Embryonic facial prominence (tissue), 1 donor: ENCODE measurements at regions not wholly inside any gene's neighbourhood (a gene's known extent, or its start where the extent isn't known, plus 50 kb on each side); places are given as distances from the start of the nearest gene placed in this dataset.
"Not testable (repeated sequence)": the region's sequence is repeated elsewhere in the genome, so short reads cannot be mapped to it uniquely, and the experiment has no call there.

ENCODE experiments used
- DNase-seq: peaks from one replicate; pipeline ENCODE4 v3.0.0-alpha.2; 2016; ENCODE audit errors: extremely low spot score

- no peak for DNase-seq
Measured at GRCh38 chr1:185404291-185404690, 87.2 kb upstream of the IVNS1ABP start.

- no peak for DNase-seq
Measured at GRCh38 chr1:185402930-185403329, 85.9 kb upstream of the IVNS1ABP start.

- DNase-seq, result no peak
Measured at GRCh38 chr1:185401019-185401418, 84.0 kb upstream of the IVNS1ABP start.

GRCh38 chr1:185400052-185400451 is 83.0 kb upstream of the IVNS1ABP start:
- no peak for DNase-seq

- DNase-seq, result no peak
Measured at GRCh38 chr1:185398599-185398998, 81.6 kb upstream of the IVNS1ABP start.

GRCh38 chr1:185398022-185398421 is 81.0 kb upstream of the IVNS1ABP start:
- DNase-seq, result no peak

GRCh38 chr1:185397183-185397582 is 80.1 kb upstream of the IVNS1ABP start:
- no peak for DNase-seq

GRCh38 chr1:185396126-185396525 is 79.1 kb upstream of the IVNS1ABP start:
- no peak for DNase-seq

- DNase-seq, result no peak
Measured at GRCh38 chr1:185393815-185394214, 76.8 kb upstream of the IVNS1ABP start.

GRCh38 chr1:185393205-185393604 is 76.2 kb upstream of the IVNS1ABP start:
- no peak for DNase-seq

GRCh38 chr1:185388815-185389214 is 71.8 kb upstream of the IVNS1ABP start:
- DNase-seq, result no peak

- no peak for DNase-seq
Measured at GRCh38 chr1:185388346-185388745, 71.3 kb upstream of the IVNS1ABP start.

GRCh38 chr1:185385991-185386390 is 68.9 kb upstream of the IVNS1ABP start:
- DNase-seq, result no peak

GRCh38 chr1:185383805-185384204 is 66.8 kb upstream of the IVNS1ABP start:
- DNase-seq, result not testable (repeated sequence)

GRCh38 chr1:185377831-185378230 is 60.8 kb upstream of the IVNS1ABP start:
- DNase-seq, result no peak

GRCh38 chr1:185376840-185377635 is 60.0 kb upstream of the IVNS1ABP start:
- DNase-seq, result no peak

GRCh38 chr1:185376288-185376687 is 59.2 kb upstream of the IVNS1ABP start:
- no peak for DNase-seq

- DNase-seq, result no peak
Measured at GRCh38 chr1:185375583-185375982, 58.5 kb upstream of the IVNS1ABP start.

GRCh38 chr1:185373813-185374529 is 56.9 kb upstream of the IVNS1ABP start:
- no peak for DNase-seq

- DNase-seq, result no peak
Measured at GRCh38 chr1:185369786-185370185, 52.7 kb upstream of the IVNS1ABP start.

GRCh38 chr1:185368913-185369491 is 52.0 kb upstream of the IVNS1ABP start:
- DNase-seq, result no peak

GRCh38 chr1:185368313-185368855 is 51.3 kb upstream of the IVNS1ABP start:
- no peak for DNase-seq

GRCh38 chr1:185367218-185367617 is 50.2 kb upstream of the IVNS1ABP start:
- DNase-seq, result no peak
